ENCODE measurements at regions not wholly inside any gene's neighbourhood (a gene's known extent, or its start where the extent isn't known, plus 50 kb on each side); places are given as distances from the start of the nearest gene placed in this dataset.
"Not testable (repeated sequence)": the region's sequence is repeated elsewhere in the genome, so short reads cannot be mapped to it uniquely, and the experiment has no call there.

- intact Hi-C loops (cut with DNase I): no loop called here
- ATAC-seq (no peak), DNase-seq (ENCODE audit: low spot score) (no peak)
Measured at GRCh38 chr4:128758314-128758922, 51.1 kb upstream of the JADE1 start.

GRCh38 chr4:128757712-128758111, 51.8 kb upstream of the JADE1 start:
- DNase-seq (ENCODE audit: low spot score) (no peak), ATAC-seq (peak; percentile 76)
- intact Hi-C loops (cut with DNase I): no loop called here

GRCh38 chr4:128751354-128751753, 58.1 kb upstream of the JADE1 start:
- no peak for ATAC-seq
- intact Hi-C loops (cut with DNase I): no loop called here
- DNase-seq (ENCODE audit: low spot score): no peak

GRCh38 chr4:128741748-128742147, 67.8 kb upstream of the JADE1 start:
- ATAC-seq; DNase-seq (ENCODE audit: low spot score); intact Hi-C loops (cut with DNase I): not testable (repeated sequence)

DNA sequence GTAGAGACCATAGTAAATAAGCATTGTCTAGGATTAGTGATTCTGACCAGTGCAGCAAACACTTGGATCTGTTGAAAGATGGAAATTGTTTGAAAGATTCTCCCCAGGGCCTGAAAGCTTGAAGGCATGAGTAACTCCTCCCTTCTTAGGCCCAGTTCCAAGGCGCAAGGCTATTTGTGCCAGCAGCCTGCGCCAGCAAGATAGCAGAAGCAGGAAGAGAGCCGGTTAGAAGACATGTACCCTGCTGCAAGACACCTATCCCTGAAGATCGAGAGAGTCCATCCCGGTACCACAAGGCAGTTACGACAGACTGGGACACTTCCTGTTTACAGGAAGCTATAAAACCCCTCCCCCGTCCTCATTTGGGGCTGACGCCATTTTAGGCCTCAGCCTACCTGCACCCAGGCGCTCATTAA, 72.4 kb upstream of the JADE1 start:
- intact Hi-C loops (cut with DNase I): no loop called here
- ATAC-seq: no peak

DNA sequence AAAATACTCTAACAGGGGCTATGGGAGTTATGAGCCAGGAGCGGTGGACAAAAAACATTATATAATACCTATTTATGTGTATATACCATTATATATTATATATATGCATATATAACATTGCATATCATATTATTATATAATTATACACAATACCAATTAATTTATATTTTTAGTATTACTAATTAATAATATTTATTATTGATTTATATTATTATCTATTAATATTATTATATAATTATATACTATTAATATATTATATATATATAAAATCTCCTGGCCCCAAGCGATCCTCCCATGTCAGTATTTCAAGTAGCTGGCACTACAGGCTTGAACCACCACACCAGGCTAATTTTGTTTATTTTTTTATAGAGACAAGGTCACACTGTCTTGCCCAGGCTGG, 73.8 kb upstream of the JADE1 start:
- ATAC-seq (no peak), DNase-seq (ENCODE audit: low spot score) (no peak)
- intact Hi-C loops (cut with DNase I): no loop called here

More for the DNA sequence above, 72.4 kb upstream of the JADE1 start:
- no peak for DNase-seq (ENCODE audit: low spot score)

DNA sequence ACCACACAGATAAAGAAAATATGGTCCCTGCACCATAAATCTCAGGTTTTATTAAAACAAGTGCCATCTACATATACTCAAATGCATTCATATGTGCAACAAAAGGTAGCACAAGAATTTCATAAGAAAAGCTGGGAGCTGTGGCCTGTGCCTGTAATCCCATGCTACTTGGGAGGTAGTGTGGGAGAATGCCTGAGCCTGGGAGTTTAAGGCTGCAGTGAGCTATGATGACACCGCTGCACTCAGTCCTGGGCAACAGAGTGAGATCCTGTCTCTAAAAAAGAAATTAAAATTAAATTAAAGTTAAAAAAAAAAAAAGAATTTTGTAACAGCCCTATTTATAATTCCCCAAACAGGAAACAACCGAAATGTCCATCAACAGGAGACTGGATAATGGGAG, 81.3 kb upstream of the JADE1 start:
- intact Hi-C loops (cut with DNase I): no loop called here
- no peak for ATAC-seq
- no peak for DNase-seq (ENCODE audit: low spot score)

DNA sequence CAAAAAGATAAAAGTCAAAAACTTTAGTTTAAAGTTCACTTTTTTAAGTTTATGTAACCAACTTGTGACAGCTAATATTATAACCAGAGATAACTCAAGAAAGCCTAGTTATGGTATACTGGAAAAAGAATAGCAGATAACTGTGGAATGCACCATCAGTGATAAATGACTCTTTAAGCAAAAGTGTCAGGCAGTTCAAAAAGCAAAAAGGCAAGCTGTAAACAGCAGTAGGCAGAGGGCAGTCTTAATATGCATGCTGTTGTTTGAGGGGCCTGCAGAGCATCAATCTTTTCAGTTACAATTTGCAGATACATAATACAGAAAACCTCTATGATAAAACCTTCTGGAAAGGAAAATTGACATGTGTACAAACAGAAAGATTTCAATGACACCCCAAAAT, 81.8 kb upstream of the JADE1 start:
- DNase-seq (ENCODE audit: low spot score) (no peak), ATAC-seq (no peak)

DNA sequence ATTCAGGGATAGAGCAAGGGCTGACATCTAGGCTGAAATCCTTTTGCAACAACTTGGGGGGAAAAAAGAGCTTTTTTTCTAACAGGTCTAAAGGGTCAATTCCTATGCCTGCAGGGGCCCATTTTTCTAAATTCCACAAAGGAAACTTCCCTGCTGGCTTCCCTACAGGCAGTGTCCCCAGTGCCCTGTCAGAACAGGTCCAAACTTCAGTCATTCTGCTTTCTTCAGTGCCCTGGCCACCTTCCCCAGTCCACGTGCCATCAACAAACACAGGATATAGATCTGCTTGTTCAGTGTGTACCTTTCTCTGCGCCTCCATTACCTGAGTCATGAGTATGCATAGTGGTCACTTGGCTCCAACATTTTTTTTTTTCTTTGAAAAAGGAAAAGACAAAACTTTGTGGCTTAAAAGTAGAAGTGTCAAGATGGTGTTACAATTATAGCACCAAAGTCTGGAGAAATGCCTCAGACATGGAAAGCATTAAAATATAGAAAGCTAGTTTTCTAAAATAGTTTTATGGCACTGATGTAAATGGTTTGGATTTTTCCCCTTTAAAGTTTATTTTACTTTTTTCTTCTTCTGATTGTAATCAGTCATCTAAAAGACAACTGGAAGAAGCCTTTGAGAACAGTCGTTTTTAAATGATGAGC, 84.0 kb upstream of the JADE1 start:
- intact Hi-C loops (cut with DNase I): no loop called here
- no peak for DNase-seq (ENCODE audit: low spot score)
- ATAC-seq: no peak

More for the DNA sequence above, 81.8 kb upstream of the JADE1 start:
- intact Hi-C loops (cut with DNase I): no loop called here

GRCh38 chr4:128722911-128723310, 86.6 kb upstream of the JADE1 start:
- DNase-seq (ENCODE audit: low spot score): no peak
- intact Hi-C loops (cut with DNase I): no loop called here
- no peak for ATAC-seq

DNA sequence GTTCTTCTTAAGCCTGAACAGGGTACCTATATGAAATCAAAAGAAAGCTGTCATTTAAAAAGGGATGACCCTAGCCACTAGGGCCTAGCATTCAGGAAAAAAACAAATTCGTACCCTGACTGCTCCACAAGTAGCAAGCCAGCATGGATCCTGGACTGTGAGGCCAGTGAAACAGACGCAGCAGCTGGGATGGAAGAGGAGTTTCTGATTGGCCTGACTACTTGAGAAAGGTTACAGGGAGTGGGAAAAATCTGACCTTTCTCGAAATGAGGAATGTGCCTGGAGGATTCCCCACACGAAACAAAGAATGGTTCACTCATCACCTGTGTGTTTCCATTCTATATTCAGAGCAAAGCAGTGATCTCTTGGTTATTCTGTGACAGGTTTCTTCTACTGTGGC, 87.6 kb upstream of the JADE1 start:
- no peak for ATAC-seq
- intact Hi-C loops (cut with DNase I): no loop called here
- no peak for DNase-seq (ENCODE audit: low spot score)

DNA sequence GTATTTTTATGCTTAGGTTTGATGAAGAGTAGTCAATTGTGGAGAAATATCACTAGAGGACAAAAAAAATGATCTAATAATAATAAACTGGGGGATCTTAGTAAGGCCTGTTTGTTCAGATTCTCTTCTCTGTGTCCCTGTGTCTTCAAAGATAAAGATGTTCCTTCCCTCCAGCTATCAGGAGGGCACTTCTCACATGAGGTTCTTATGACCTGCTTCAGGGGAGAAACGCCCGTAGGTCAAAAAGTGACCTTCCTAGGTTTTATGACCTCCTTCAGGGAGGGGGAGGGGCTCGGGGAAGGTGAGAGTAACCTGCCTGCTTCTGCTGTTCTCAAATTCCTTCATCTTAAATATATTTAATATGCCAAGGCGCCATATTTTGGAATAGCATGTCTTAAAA, 89.2 kb upstream of the JADE1 start:
- intact Hi-C loops (cut with DNase I): no loop called here
- ATAC-seq: no peak
- no peak for DNase-seq (ENCODE audit: low spot score)

DNA sequence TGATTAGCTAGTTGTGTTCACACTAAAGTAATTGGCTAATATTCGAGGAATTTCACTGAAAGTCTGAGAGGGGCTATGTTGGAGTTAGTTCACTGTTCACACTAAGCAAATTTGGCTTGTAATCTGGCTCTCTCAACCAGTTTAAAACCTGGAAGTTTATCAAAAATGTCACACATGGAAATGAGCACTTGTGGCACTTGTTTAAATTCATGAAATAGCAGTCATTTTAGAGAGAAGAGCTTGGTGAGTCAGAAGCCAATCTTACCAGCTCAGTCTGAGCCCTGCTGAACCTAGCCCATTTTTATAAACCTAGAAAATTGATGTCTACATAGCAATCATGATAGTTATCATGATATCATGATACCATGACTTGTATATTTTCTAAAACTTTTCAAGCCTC, 90.7 kb upstream of the JADE1 start:
- intact Hi-C loops (cut with DNase I): no loop called here
- ATAC-seq: no peak
- DNase-seq (ENCODE audit: low spot score): no peak

DNA sequence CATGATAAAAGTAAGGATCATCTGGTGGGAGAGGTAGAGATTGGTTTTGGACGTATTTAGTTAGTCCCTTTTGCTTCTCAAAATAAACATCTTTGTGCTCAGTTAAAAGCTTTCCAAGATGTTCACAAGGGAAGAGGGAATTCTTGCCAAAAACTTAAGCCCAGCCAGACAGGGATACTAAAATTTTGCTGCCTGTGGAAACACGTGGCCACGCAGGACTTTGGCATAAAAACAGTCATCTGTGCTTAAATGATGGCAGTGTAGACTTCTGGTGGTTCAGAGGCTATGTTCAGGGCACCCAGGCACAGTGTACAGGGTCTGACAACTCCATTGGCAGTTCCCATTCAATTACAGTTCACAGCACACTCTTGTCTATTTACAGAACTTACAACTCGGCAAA, 93.2 kb upstream of the JADE1 start:
- ATAC-seq (peak; percentile 86), DNase-seq (ENCODE audit: low spot score) (no peak)

GRCh38 chr4:128715616-128716015, 93.9 kb upstream of the JADE1 start:
- peak; percentile 91 for ATAC-seq
- intact Hi-C loops (cut with DNase I): no loop called here
- no peak for DNase-seq (ENCODE audit: low spot score)

More for the DNA sequence above, 93.2 kb upstream of the JADE1 start:
- intact Hi-C loops (cut with DNase I): no loop called here

GRCh38 chr4:128711361-128711760, 98.1 kb upstream of the JADE1 start:
- ATAC-seq (no peak), DNase-seq (ENCODE audit: low spot score) (no peak)
- intact Hi-C loops (cut with DNase I): no loop called here

- no peak for ATAC-seq
- no peak for DNase-seq (ENCODE audit: low spot score)
- intact Hi-C loops (cut with DNase I): no loop called here
Measured at GRCh38 chr4:128709268-128709667, 100.2 kb upstream of the JADE1 start.

DNA sequence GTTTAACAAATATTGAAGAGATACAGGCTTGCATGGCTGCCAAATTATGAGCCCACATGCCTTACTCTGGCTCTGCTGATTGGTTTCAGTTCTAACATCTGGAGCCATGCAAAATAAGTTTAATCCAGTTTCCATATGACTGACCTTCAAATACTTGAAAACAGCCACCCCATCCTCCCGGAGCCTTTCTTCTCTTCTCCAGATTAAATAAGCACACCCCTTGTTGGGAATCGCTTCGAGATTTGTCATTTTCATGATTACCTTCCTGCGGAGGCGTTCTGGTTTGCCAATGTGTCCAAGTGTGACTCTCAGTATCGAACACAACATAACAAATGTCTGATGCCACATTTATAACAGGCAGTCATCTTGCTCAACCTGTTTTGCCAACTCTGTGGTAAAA, 101.6 kb upstream of the JADE1 start:
- intact Hi-C loops (cut with DNase I): no loop called here
- DNase-seq (ENCODE audit: low spot score): no peak
- ATAC-seq: no peak

DNA sequence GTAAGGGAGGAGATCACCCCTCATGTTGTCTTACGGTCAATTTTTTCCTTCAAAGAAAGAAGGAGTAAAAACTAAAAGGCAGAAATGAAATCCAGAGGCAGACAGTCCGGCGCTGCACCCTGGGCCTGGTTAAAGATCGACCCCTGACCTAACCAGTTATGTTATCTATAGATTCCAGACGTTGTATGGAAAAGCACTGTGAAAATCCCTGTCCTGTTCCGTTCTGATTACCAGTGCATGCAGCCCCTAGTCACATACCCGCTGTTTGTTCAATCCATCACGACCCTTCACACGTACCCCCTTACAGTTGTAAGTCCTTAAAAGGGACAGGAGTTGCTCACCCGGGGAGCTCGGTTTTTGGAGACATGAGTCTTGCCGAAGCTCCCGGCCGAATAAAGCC, 105.6 kb upstream of the JADE1 start:
- no peak for ATAC-seq
- intact Hi-C loops (cut with DNase I): no loop called here
- no peak for DNase-seq (ENCODE audit: low spot score)

DNA sequence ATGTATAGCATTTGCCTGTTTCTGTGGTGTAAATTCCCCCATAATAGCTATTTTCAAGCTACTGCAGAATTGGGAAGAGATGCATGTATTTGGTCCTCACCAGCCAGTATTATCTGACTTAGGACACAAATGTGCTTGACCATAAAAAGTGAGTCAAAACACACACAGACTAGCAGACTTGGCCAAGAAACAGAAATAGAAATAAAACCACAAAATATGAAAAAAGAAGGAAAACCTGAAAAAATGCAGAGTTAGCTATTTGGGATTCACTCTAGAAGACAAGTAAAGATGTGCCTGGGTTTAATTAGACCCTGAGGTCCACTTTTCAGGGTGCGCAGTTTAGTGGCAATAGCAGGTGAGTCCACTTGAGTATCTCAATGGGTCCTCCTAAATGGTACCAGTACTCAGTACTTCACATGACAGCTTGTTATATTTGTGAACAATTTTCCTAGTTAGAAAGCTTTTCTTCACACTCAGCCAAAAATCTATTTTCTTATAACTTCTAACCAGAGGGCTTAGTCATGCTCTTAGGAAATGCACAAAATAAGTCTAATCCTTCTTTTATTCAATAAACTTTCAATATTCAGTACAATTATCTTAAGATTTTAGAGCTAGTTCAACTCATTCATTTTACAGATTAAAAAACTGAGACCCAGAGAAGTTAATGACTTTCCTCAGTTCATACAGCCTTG, 108.7 kb upstream of the JADE1 start:
- DNase-seq (ENCODE audit: low spot score) (no peak), ATAC-seq (no peak)
- intact Hi-C loops (cut with DNase I): no loop called here

- DNase-seq (ENCODE audit: low spot score) (no peak), ATAC-seq (no peak)
- intact Hi-C loops (cut with DNase I): no loop called here
Measured at GRCh38 chr4:128698386-128698785, 111.1 kb upstream of the JADE1 start.

Data from sciatic nerve (tissue), 2 donors.